Astrocyte (in vitro differentiated cells and primary cell): ENCODE measurements at regions not wholly inside any gene's neighbourhood (a gene's known extent, or its start where the extent isn't known, plus 50 kb on each side); places are given as distances from the start of the nearest gene placed in this dataset.

ENCODE experiments used
- CTCF ChIP-seq: IDR thresholded peaks from 2 replicates; pipeline ENCODE4 v1.5.1; 2011; ENCODE audit warnings: low read depth, mild to moderate bottlenecking, inconsistent platforms, low read length, moderate library complexity; ENCODE audit not compliant: insufficient read depth
- EZH2 ChIP-seq: IDR thresholded peaks from 2 replicates; pipeline ENCODE4 v1.6.1; 2012; ENCODE audit warnings: mild to moderate bottlenecking, low read length, inconsistent platforms; ENCODE audit not compliant: insufficient read depth

GRCh38 chr2:158879229-158879903 is 84.2 kb downstream of the DAPL1 start:
- TF ChIP-seq CTCF: no peak
- no peak for TF ChIP-seq EZH2
